Activated B cell treated with CpG ODN at 0.5 μM for 24 hours (primary cell): ENCODE measurements at regions not wholly inside any gene's neighbourhood (a gene's known extent, or its start where the extent isn't known, plus 50 kb on each side); places are given as distances from the start of the nearest gene placed in this dataset.

Experiments used
- ATAC-seq: fragments of 200-7000 bp; cut with Tn5 transposase; one replicate; pipeline ENCODE4 v1.10.0; 2021; ENCODE audit warnings: low read depth, mild to moderate bottlenecking, moderate library complexity
- CTCF ChIA-PET: fragments of 350-600 bp; sonication (Branson Sonifier 250); formaldehyde crosslinking; loops from one replicate; lab custom pipeline; 2021; ENCODE audit warnings: antibody characterized with exemption; lab: Charles Lee
- POLR2A ChIA-PET: fragments of 350-600 bp; sonication (Branson Sonifier 250); formaldehyde crosslinking; loops from one replicate; lab custom pipeline; 2021; ENCODE audit warnings: antibody characterized with exemption; lab: Charles Lee
- DNase-seq: peaks from one replicate; pipeline ENCODE4 v3.0.0; 2022
- H3K27ac Mint-ChIP-seq: one replicate; pipeline ENCODE4 v1.8.0; 2020; ENCODE audit warnings: mixed read lengths
- H3K27me3 Mint-ChIP-seq: one replicate; pipeline ENCODE4 v1.8.0; 2021; ENCODE audit warnings: mixed read lengths
- H3K36me3 Mint-ChIP-seq: one replicate; pipeline ENCODE4 v1.8.0; 2021; ENCODE audit warnings: low read depth, mixed read lengths
- H3K4me1 Mint-ChIP-seq: one replicate; pipeline ENCODE4 v1.8.0; 2021; ENCODE audit warnings: mixed read lengths
- H3K4me3 Mint-ChIP-seq: one replicate; pipeline ENCODE4 v1.8.0; 2020; ENCODE audit warnings: mild to moderate bottlenecking, mixed read lengths
- H3K9me3 Mint-ChIP-seq: one replicate; pipeline ENCODE4 v1.8.0; 2020; ENCODE audit warnings: mixed read lengths
- intact Hi-C: fragments of 100-400 bp; cut with micrococcal nuclease; formaldehyde crosslinking; loops from one replicate; pipeline ENCODE4 v1.15.1; 2024
- TF ChIP-seq, protein P1 (sequence below): fragments of 200-600 bp; IDR thresholded peaks from one replicate; pipeline ENCODE4 v1.8.0; 2022; ENCODE audit warnings: antibody characterized with exemption, mild to moderate bottlenecking

DNA sequence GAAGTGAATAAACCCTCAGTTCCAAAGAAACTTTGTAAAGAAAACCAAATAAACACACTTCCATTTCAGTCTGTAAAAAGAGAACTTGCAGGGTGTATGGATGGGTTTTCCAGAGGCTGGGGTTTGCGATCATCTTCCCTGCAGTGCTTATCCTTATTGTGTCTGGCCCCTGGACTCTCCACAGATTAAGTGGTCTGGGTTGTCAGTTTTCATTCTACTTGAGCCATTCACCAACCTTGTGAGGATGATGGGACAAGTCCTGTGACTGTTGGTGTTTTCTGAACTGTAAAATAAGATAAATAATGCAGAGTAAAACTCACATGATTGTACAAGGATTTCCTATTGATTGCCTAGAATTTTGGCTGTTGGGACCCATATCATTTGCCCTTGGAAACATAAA, 166.1 kb upstream of the MOCS2 start:
- H3K4me1 Mint-ChIP-seq: no peaks in the 10 kb centered on the region
- no peaks in the 10 kb centered on the region for H3K27me3 Mint-ChIP-seq
- CTCF ChIA-PET: no interaction called here
- DNase-seq: no peak
- intact Hi-C loops: no loop called here
- H3K36me3 Mint-ChIP-seq: no peaks in the 10 kb centered on the region
- no peaks in the 10 kb centered on the region for H3K9me3 Mint-ChIP-seq
- no peak overlapping the region for H3K4me3 Mint-ChIP-seq
- TF ChIP-seq, protein P1, sequence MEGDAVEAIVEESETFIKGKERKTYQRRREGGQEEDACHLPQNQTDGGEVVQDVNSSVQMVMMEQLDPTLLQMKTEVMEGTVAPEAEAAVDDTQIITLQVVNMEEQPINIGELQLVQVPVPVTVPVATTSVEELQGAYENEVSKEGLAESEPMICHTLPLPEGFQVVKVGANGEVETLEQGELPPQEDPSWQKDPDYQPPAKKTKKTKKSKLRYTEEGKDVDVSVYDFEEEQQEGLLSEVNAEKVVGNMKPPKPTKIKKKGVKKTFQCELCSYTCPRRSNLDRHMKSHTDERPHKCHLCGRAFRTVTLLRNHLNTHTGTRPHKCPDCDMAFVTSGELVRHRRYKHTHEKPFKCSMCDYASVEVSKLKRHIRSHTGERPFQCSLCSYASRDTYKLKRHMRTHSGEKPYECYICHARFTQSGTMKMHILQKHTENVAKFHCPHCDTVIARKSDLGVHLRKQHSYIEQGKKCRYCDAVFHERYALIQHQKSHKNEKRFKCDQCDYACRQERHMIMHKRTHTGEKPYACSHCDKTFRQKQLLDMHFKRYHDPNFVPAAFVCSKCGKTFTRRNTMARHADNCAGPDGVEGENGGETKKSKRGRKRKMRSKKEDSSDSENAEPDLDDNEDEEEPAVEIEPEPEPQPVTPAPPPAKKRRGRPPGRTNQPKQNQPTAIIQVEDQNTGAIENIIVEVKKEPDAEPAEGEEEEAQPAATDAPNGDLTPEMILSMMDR: no peak
- no peak for ATAC-seq
- POLR2A ChIA-PET: no interaction called here
- no peak overlapping the region for H3K27ac Mint-ChIP-seq

DNA sequence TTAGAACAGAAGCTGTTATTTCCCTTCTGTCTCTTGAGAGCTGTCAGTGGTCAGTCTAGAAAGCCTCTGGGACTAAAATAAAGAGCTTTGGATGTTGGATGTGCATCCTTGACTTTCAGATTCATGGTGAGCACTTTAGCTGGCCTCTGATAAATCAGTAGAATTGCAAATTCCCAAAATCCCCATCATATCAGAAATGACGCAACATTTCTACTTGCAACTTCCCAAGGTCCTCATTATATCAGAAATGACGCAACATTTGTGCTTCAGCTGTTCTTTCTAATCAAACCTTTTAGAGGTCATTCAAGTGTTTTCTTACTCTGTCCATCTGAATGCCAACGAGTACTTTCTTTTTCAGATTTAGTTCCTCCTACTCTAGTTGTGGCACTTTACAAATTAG, 167.3 kb upstream of the MOCS2 start:
- ChIA-PET POLR2A (no interaction called here), CTCF (no interaction called here)
- ATAC-seq (no peak), DNase-seq (no peak)
- intact Hi-C loops: no loop called here
- no peaks in the 10 kb centered on the region for H3K27me3 Mint-ChIP-seq
- TF ChIP-seq, protein P1: no peak
- no peaks in the 10 kb centered on the region for H3K4me1 Mint-ChIP-seq
- no peaks in the 10 kb centered on the region for H3K9me3 Mint-ChIP-seq
- H3K4me3 Mint-ChIP-seq: no peak overlapping the region
- H3K36me3 Mint-ChIP-seq: no peaks in the 10 kb centered on the region
- H3K27ac Mint-ChIP-seq: no peak overlapping the region

GRCh38 chr5:53277491-53277890, 167.9 kb upstream of the MOCS2 start:
- Mint-ChIP-seq H3K9me3 (no peaks in the 10 kb centered on the region), H3K27me3 (no peaks in the 10 kb centered on the region), H3K27ac (no peak overlapping the region), H3K36me3 (no peaks in the 10 kb centered on the region), H3K4me3 (no peak overlapping the region), H3K4me1 (no peaks in the 10 kb centered on the region)
- ATAC-seq (no peak), DNase-seq (no peak)
- intact Hi-C loops: no loop called here
- ChIA-PET CTCF (no interaction called here), POLR2A (no interaction called here)
- TF ChIP-seq, protein P1: no peak

DNA sequence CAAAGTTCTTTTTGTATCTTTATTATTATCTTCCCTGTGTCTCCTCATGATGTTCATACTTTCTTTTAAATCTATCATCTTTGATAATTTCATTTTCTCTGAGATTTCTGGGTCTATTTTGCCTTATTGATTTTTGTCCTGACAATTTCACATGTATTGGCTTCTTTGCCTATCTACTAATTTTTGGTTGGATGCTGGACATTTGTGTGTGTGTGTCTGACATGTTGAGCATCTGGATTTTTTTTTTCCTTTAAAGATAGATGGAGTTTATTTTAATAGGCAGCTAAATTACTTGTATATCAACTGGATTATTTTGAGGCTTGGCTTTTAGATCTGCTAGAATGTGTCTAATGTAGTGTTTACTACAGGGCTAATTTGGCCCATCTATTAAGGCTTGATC, 178.0 kb upstream of the MOCS2 start:
- H3K27ac Mint-ChIP-seq: no peak overlapping the region
- DNase-seq (no peak), ATAC-seq (no peak)
- H3K9me3 Mint-ChIP-seq: peaks cover 19% of the 10 kb centered on the region
- no peaks in the 10 kb centered on the region for H3K4me1 Mint-ChIP-seq
- no peak overlapping the region for H3K4me3 Mint-ChIP-seq
- ChIA-PET CTCF (no interaction called here), POLR2A (no interaction called here)
- no peaks in the 10 kb centered on the region for H3K27me3 Mint-ChIP-seq
- intact Hi-C loops: no loop called here
- TF ChIP-seq, protein P1: no peak
- no peaks in the 10 kb centered on the region for H3K36me3 Mint-ChIP-seq

DNA sequence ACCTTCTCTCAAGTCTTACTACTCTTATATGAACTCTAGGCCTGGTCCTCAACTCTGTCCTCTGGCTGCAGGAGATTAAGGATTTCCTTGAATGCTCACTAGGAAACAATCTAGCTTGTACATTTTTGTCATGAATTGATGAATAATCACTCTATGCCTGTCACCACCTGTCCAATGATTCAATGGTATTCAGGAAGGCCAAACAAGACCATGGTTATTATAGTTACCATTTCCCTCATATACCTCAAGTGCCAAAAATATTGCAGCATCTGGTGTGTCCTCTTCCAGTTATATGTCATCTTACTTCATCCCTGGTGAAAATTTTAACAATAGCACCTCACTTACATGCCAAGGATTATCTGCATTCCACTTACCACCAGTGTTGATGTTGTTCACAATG, 179.0 kb upstream of the MOCS2 start:
- no peak for ATAC-seq
- Mint-ChIP-seq H3K9me3 (peaks cover 19% of the 10 kb centered on the region), H3K27me3 (no peaks in the 10 kb centered on the region), H3K27ac (no peak overlapping the region), H3K4me3 (no peak overlapping the region), H3K4me1 (no peaks in the 10 kb centered on the region), H3K36me3 (no peaks in the 10 kb centered on the region)
- TF ChIP-seq, protein P1: no peak
- no peak for DNase-seq
- ChIA-PET CTCF (no interaction called here), POLR2A (no interaction called here)
- intact Hi-C loops: no loop called here
